Natural killer cell (primary cell): ENCODE measurements at regions not wholly inside any gene's neighbourhood (a gene's known extent, or its start where the extent isn't known, plus 50 kb on each side); places are given as distances from the start of the nearest gene placed in this dataset.

Experiments used
- ATAC-seq, 3 donors: fragments of 150-1000 bp in 2 of 3; fragments of 200-7000 bp in 1 of 3; cut with Tn5 transposase; 1 replicate in 1 of 3; 2 replicates in 2 of 3; pipeline ENCODE4 v1.10.0; 2021; ENCODE audit warnings: mild to moderate bottlenecking in 2 of 3, moderate library complexity in 2 of 3
- DNase-seq, 2 donors: peaks; one replicate each; pipeline versions ENCODE4 v3.0.0 to v3.0.0-alpha.2; 2013 to 2021; ENCODE audit warnings: mixed read lengths in 1 of 2
- H3K27ac ChIP-seq: one replicate; pipeline ENCODE4 v1.5.1; 2013; ENCODE audit warnings: mild to moderate bottlenecking, low read length
- H3K27me3 ChIP-seq: one replicate; pipeline ENCODE4 v1.6.1; 2013; ENCODE audit warnings: low read length; ENCODE audit not compliant: control insufficient read depth, insufficient read depth
- H3K36me3 ChIP-seq: one replicate; pipeline ENCODE4 v1.6.1; 2013; ENCODE audit warnings: low read length; ENCODE audit not compliant: control insufficient read depth, insufficient read depth
- H3K4me1 ChIP-seq: one replicate; pipeline ENCODE4 v1.6.1; 2013; ENCODE audit warnings: low read length; ENCODE audit not compliant: control insufficient read depth, insufficient read depth
- H3K4me3 ChIP-seq: one replicate; pipeline ENCODE4 v1.5.1; 2013; ENCODE audit warnings: low read length
- H3K9me3 ChIP-seq: one replicate; pipeline ENCODE4 v1.6.1; 2013; ENCODE audit warnings: low read length; ENCODE audit not compliant: control insufficient read depth, insufficient read depth
- H3K27ac Mint-ChIP-seq, 2 donors: one replicate each; pipeline ENCODE4 v1.8.0; 2022; ENCODE audit warnings: mild to moderate bottlenecking in 2 of 2, mixed read lengths in 2 of 2, moderate library complexity in 1 of 2
- H3K27me3 Mint-ChIP-seq, 2 donors: one replicate each; pipeline ENCODE4 v1.8.0; 2022; ENCODE audit warnings: low read depth in 2 of 2, mixed read lengths in 2 of 2
- H3K36me3 Mint-ChIP-seq: one replicate; pipeline ENCODE4 v1.8.0; 2022; ENCODE audit warnings: mixed read lengths
- H3K4me1 Mint-ChIP-seq, 2 donors: one replicate each; pipeline ENCODE4 v1.8.0; 2022; ENCODE audit warnings: mixed read lengths in 2 of 2
- H3K4me3 Mint-ChIP-seq: one replicate; pipeline ENCODE4 v1.8.0; 2022; ENCODE audit warnings: mild to moderate bottlenecking, moderate library complexity, mixed read lengths
- H3K9me3 Mint-ChIP-seq, 2 donors: one replicate each; pipeline ENCODE4 v1.8.0; 2022; ENCODE audit warnings: mixed read lengths in 2 of 2
- CTCF ChIP-seq: fragments of 200-600 bp; IDR thresholded peaks from one replicate; pipeline ENCODE4 v1.8.0; 2022; ENCODE audit warnings: antibody characterized with exemption
- WGBS: methylation state at CpG from one replicate; pipeline ENCODE4 v1.1.7; 2013; ENCODE audit warnings: missing lambda C conversion rate; ENCODE audit not compliant: insufficient coverage; 5-methylcytosine and 5-hydroxymethylcytosine counted together
- intact Hi-C: fragments of 100-400 bp; cut with micrococcal nuclease; formaldehyde crosslinking; loops from one replicate; pipeline ENCODE4 v1.14.2; 2022

GRCh38 chr13:80888390-80888789 lies 547.5 kb upstream of the SPRY2 start:
- H3K4me3 ChIP-seq: no peak overlapping the region
- Mint-ChIP-seq H3K4me1 (peaks cover 15 to 17% of the 10 kb centered on the region in 2 donors), H3K36me3 (no peaks in the 10 kb centered on the region), H3K9me3 (no peaks in the 10 kb centered on the region), H3K27ac (no peak overlapping the region), H3K4me3 (no peak overlapping the region), H3K27me3 (peaks cover 21 to 45% of the 10 kb centered on the region in 2 donors)
- intact Hi-C loops: no loop called here
- ATAC-seq (no peak), DNase-seq (no peak)
- H3K27ac ChIP-seq: no peak overlapping the region
- WGBS: 81% methylated on average over 2 of the region's 2 CpGs
- no peaks in the 10 kb centered on the region for H3K9me3 ChIP-seq
- TF ChIP-seq CTCF: no peak
- peaks cover 5% of the 10 kb centered on the region for H3K4me1 ChIP-seq
- no peaks in the 10 kb centered on the region for H3K27me3 ChIP-seq
- no peaks in the 10 kb centered on the region for H3K36me3 ChIP-seq

- Histone ChIP-seq H3K9me3 (no peaks in the 10 kb centered on the region), H3K4me3 (no peak overlapping the region), H3K4me1 (peaks cover 5% of the 10 kb centered on the region), H3K27ac (no peak overlapping the region), H3K27me3 (no peaks in the 10 kb centered on the region), H3K36me3 (no peaks in the 10 kb centered on the region)
- Mint-ChIP-seq H3K4me1 (peaks cover 15 to 17% of the 10 kb centered on the region in 2 donors), H3K4me3 (no peak overlapping the region), H3K36me3 (no peaks in the 10 kb centered on the region), H3K27ac (no peak overlapping the region), H3K27me3 (peaks cover 21 to 37% of the 10 kb centered on the region in 2 donors), H3K9me3 (no peaks in the 10 kb centered on the region)
- no CpG with 5 or more reads among the region's 1 CpG for WGBS
- no peak for DNase-seq
- no peak for ATAC-seq
- TF ChIP-seq CTCF: no peak
- intact Hi-C loops: no loop called here
Measured at GRCh38 chr13:80884056-80884785, 543.3 kb upstream of the SPRY2 start.

- H3K9me3 ChIP-seq: no peaks in the 10 kb centered on the region
- H3K27me3 ChIP-seq: no peaks in the 10 kb centered on the region
- H3K9me3 Mint-ChIP-seq: no peaks in the 10 kb centered on the region
- intact Hi-C loops: no loop called here
- no peak overlapping the region for H3K4me3 Mint-ChIP-seq
- H3K27ac Mint-ChIP-seq: no peak overlapping the region
- H3K27me3 Mint-ChIP-seq: peaks cover 26 to 36% of the 10 kb centered on the region in 2 donors
- ATAC-seq (no peak), DNase-seq (no peak)
- peaks cover 5% of the 10 kb centered on the region for H3K4me1 ChIP-seq
- H3K36me3 ChIP-seq: no peaks in the 10 kb centered on the region
- no peak for TF ChIP-seq CTCF
- no peak overlapping the region for H3K4me3 ChIP-seq
- H3K27ac ChIP-seq: no peak overlapping the region
- H3K36me3 Mint-ChIP-seq: no peaks in the 10 kb centered on the region
- H3K4me1 Mint-ChIP-seq: peaks cover 15 to 17% of the 10 kb centered on the region in 2 donors
Measured at GRCh38 chr13:80883545-80883944, 542.6 kb upstream of the SPRY2 start.

- no peak for TF ChIP-seq CTCF
- Mint-ChIP-seq H3K4me1 (peaks cover 2 to 4% of the 10 kb centered on the region in 2 donors), H3K9me3 (no peaks in the 10 kb centered on the region), H3K4me3 (no peak overlapping the region), H3K27ac (no peak overlapping the region), H3K36me3 (no peaks in the 10 kb centered on the region), H3K27me3 (peaks cover 16 to 24% of the 10 kb centered on the region in 2 donors)
- ATAC-seq (no peak), DNase-seq (no peak)
- intact Hi-C loops: no loop called here
- H3K4me1 ChIP-seq: no peaks in the 10 kb centered on the region
- H3K4me3 ChIP-seq: no peak overlapping the region
- no peaks in the 10 kb centered on the region for H3K27me3 ChIP-seq
- H3K27ac ChIP-seq: no peak overlapping the region
- no peaks in the 10 kb centered on the region for H3K36me3 ChIP-seq
- H3K9me3 ChIP-seq: no peaks in the 10 kb centered on the region
Measured at GRCh38 chr13:80881942-80882445, 541.1 kb upstream of the SPRY2 start.
